ENCODE measurements at regions not wholly inside any gene's neighbourhood (a gene's known extent, or its start where the extent isn't known, plus 50 kb on each side); places are given as distances from the start of the nearest gene placed in this dataset.

- Histone ChIP-seq H3K27me3 (ENCODE audit: control insufficient read depth, insufficient read depth, low read length) (no peaks in the 10 kb centered on the region), H3K9me3 (ENCODE audit: control insufficient read depth, insufficient read depth, low read length) (no peaks in the 10 kb centered on the region), H3K4me1 (ENCODE audit: control insufficient read depth, insufficient read depth, low read length) (no peaks in the 10 kb centered on the region), H3K36me3 (ENCODE audit: control insufficient read depth, insufficient read depth, low read length) (no peaks in the 10 kb centered on the region), H3K27ac (ENCODE audit: low read length) (no peak overlapping the region), H3K4me3 (ENCODE audit: low read length) (no peak overlapping the region)
- DNase-seq (ENCODE audit: low read depth, low spot score) = no peak
- WGBS (ENCODE audit: insufficient coverage, insufficient read length) = no CpG with 5 or more reads among the region's 20 CpGs
Observed at GRCh38 chr17:77853191-77853977, 105.1 kb upstream of the TNRC6C start.

DNA sequence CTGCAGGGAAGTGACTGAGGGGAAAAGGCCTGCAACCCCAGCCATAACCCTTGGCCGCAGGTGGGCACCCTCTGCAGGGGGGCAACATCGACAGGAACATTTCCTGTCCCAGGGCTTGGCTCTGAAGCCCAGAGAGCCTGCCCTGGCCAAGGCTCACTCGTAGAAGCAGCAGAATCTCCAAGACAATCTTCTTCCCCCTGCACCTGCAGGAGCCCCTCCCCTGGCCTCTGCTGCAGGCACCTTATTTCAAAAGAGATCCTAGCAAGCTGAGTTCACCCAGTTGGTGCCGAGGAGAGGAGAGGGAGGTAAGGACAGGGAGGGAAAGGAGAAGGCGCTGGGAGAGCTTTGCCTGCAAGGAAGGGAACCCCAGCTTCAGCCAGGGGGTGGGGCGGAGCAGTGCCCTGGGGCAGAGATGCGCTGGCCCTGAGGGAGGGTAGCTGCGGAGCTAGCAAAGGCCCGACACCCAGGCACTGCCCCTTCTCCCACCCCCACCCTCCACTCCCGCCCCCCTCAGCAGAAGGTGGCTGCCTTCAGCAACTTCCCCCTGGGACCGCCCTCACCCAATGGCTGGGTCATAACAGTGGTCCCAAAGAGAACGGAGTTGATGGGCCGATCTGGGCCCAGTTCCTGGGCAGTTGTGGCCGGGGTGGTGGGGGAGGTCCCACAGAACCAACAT lies 104.3 kb upstream of the TNRC6C start:
- H3K36me3 ChIP-seq (ENCODE audit: control insufficient read depth, insufficient read depth, low read length) = no peaks in the 10 kb centered on the region
- H3K27ac ChIP-seq (ENCODE audit: low read length) = no peak overlapping the region
- no peaks in the 10 kb centered on the region for H3K27me3 ChIP-seq (ENCODE audit: control insufficient read depth, insufficient read depth, low read length)
- WGBS (ENCODE audit: insufficient coverage, insufficient read length) = no CpG with 5 or more reads among the region's 14 CpGs
- DNase-seq (ENCODE audit: low read depth, low spot score) = no peak
- H3K9me3 ChIP-seq (ENCODE audit: control insufficient read depth, insufficient read depth, low read length) = no peaks in the 10 kb centered on the region
- no peak overlapping the region for H3K4me3 ChIP-seq (ENCODE audit: low read length)
- H3K4me1 ChIP-seq (ENCODE audit: control insufficient read depth, insufficient read depth, low read length) = no peaks in the 10 kb centered on the region

GRCh38 chr17:77854759-77855745 lies 103.5 kb upstream of the TNRC6C start:
- H3K27me3 ChIP-seq (ENCODE audit: control insufficient read depth, insufficient read depth, low read length) = no peaks in the 10 kb centered on the region
- no CpG with 5 or more reads among the region's 20 CpGs for WGBS (ENCODE audit: insufficient coverage, insufficient read length)
- no peak overlapping the region for H3K4me3 ChIP-seq (ENCODE audit: low read length)
- H3K9me3 ChIP-seq (ENCODE audit: control insufficient read depth, insufficient read depth, low read length) = no peaks in the 10 kb centered on the region
- no peaks in the 10 kb centered on the region for H3K4me1 ChIP-seq (ENCODE audit: control insufficient read depth, insufficient read depth, low read length)
- DNase-seq (ENCODE audit: low read depth, low spot score) = no peak
- H3K27ac ChIP-seq (ENCODE audit: low read length) = no peak overlapping the region
- no peaks in the 10 kb centered on the region for H3K36me3 ChIP-seq (ENCODE audit: control insufficient read depth, insufficient read depth, low read length)

DNA sequence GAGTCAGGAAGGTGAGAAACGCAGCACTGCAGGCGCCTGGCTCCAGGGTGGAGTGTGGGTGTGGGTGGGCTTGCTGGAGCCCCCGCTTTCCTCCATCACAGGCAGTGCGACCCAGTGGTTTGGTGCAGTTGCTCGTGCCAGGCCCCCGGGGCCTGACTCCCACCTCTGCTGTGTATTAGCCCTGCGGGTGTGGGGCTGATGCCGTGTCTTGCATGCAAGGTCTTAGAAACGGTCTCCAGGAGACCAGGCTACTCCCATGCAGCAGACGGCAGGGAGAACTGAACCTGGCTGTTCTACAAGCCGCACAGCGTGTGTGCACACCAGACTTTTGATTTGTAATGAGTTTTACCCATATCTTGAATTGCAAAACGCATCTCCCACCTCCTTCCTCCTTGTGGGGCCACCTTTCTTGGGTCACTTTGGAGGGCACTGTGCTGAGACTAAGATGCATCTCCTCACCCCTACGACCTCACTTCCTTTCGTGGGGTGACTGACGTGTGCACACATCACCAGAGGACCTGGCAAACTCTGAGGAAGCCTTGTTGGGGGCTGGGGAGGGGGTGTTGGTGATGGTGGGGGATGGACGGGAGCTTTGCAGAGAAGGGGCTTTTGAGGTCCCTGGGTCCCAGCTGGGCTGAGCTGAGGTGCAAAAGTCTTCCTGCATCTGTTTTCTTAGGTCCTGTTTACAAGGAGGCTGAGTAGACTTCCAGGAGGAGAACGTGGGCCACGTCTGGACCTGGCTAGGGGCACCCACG lies 101.8 kb upstream of the TNRC6C start:
- WGBS (ENCODE audit: insufficient coverage, insufficient read length) = no CpG with 5 or more reads among the region's 20 CpGs
- no peak for DNase-seq (ENCODE audit: low read depth, low spot score)
- Histone ChIP-seq H3K4me1 (ENCODE audit: control insufficient read depth, insufficient read depth, low read length) (no peaks in the 10 kb centered on the region), H3K36me3 (ENCODE audit: control insufficient read depth, insufficient read depth, low read length) (no peaks in the 10 kb centered on the region), H3K27me3 (ENCODE audit: control insufficient read depth, insufficient read depth, low read length) (no peaks in the 10 kb centered on the region), H3K4me3 (ENCODE audit: low read length) (no peak overlapping the region), H3K27ac (ENCODE audit: low read length) (no peak overlapping the region), H3K9me3 (ENCODE audit: control insufficient read depth, insufficient read depth, low read length) (no peaks in the 10 kb centered on the region)

DNA sequence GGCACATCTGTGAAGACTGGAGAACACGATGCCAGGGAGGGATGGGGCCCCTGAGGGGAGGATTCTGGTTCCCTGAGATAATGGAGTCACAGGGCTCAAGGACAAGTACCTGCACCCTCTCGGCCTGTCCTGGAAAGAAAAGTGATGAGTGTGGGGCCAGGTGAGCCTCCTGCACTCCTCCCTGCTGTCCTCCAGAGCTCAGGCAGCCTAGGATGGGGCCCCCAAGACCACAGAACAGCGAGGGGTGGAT lies 101.3 kb upstream of the TNRC6C start:
- DNase-seq (ENCODE audit: low read depth, low spot score) = no peak
- Histone ChIP-seq H3K27me3 (ENCODE audit: control insufficient read depth, insufficient read depth, low read length) (no peaks in the 10 kb centered on the region), H3K9me3 (ENCODE audit: control insufficient read depth, insufficient read depth, low read length) (no peaks in the 10 kb centered on the region), H3K36me3 (ENCODE audit: control insufficient read depth, insufficient read depth, low read length) (no peaks in the 10 kb centered on the region), H3K27ac (ENCODE audit: low read length) (no peak overlapping the region), H3K4me1 (ENCODE audit: control insufficient read depth, insufficient read depth, low read length) (no peaks in the 10 kb centered on the region), H3K4me3 (ENCODE audit: low read length) (no peak overlapping the region)
- no CpG with 5 or more reads among the region's 3 CpGs for WGBS (ENCODE audit: insufficient coverage, insufficient read length)

- no peak overlapping the region for H3K4me3 ChIP-seq (ENCODE audit: low read length)
- H3K27me3 ChIP-seq (ENCODE audit: control insufficient read depth, insufficient read depth, low read length) = no peaks in the 10 kb centered on the region
- no peaks in the 10 kb centered on the region for H3K9me3 ChIP-seq (ENCODE audit: control insufficient read depth, insufficient read depth, low read length)
- no CpG with 5 or more reads among the region's 3 CpGs for WGBS (ENCODE audit: insufficient coverage, insufficient read length)
- H3K27ac ChIP-seq (ENCODE audit: low read length) = no peak overlapping the region
- no peaks in the 10 kb centered on the region for H3K4me1 ChIP-seq (ENCODE audit: control insufficient read depth, insufficient read depth, low read length)
- DNase-seq (ENCODE audit: low read depth, low spot score) = no peak
- no peaks in the 10 kb centered on the region for H3K36me3 ChIP-seq (ENCODE audit: control insufficient read depth, insufficient read depth, low read length)
Observed at GRCh38 chr17:77857613-77858012, 100.9 kb upstream of the TNRC6C start.

- Histone ChIP-seq H3K27me3 (ENCODE audit: control insufficient read depth, insufficient read depth, low read length) (no peaks in the 10 kb centered on the region), H3K9me3 (ENCODE audit: control insufficient read depth, insufficient read depth, low read length) (no peaks in the 10 kb centered on the region), H3K27ac (ENCODE audit: low read length) (no peak overlapping the region), H3K36me3 (ENCODE audit: control insufficient read depth, insufficient read depth, low read length) (no peaks in the 10 kb centered on the region), H3K4me3 (ENCODE audit: low read length) (no peak overlapping the region), H3K4me1 (ENCODE audit: control insufficient read depth, insufficient read depth, low read length) (no peaks in the 10 kb centered on the region)
- 100% methylated on average over 1 of the region's 5 CpGs for WGBS (ENCODE audit: insufficient coverage, insufficient read length)
- DNase-seq (ENCODE audit: low read depth, low spot score) = no peak
Observed at GRCh38 chr17:77858291-77859034, 100.0 kb upstream of the TNRC6C start.

- H3K4me1 ChIP-seq (ENCODE audit: control insufficient read depth, insufficient read depth, low read length) = no peaks in the 10 kb centered on the region
- H3K4me3 ChIP-seq (ENCODE audit: low read length) = no peak overlapping the region
- H3K27ac ChIP-seq (ENCODE audit: low read length) = no peak overlapping the region
- no peaks in the 10 kb centered on the region for H3K27me3 ChIP-seq (ENCODE audit: control insufficient read depth, insufficient read depth, low read length)
- no CpG with 5 or more reads among the region's 7 CpGs for WGBS (ENCODE audit: insufficient coverage, insufficient read length)
- no peak for DNase-seq (ENCODE audit: low read depth, low spot score)
- no peaks in the 10 kb centered on the region for H3K9me3 ChIP-seq (ENCODE audit: control insufficient read depth, insufficient read depth, low read length)
- H3K36me3 ChIP-seq (ENCODE audit: control insufficient read depth, insufficient read depth, low read length) = no peaks in the 10 kb centered on the region
Observed at GRCh38 chr17:77859035-77859810, 99.3 kb upstream of the TNRC6C start.

GRCh38 chr17:77861133-77861695 lies 97.3 kb upstream of the TNRC6C start:
- Histone ChIP-seq H3K36me3 (ENCODE audit: control insufficient read depth, insufficient read depth, low read length) (no peaks in the 10 kb centered on the region), H3K27ac (ENCODE audit: low read length) (no peak overlapping the region), H3K27me3 (ENCODE audit: control insufficient read depth, insufficient read depth, low read length) (no peaks in the 10 kb centered on the region), H3K4me1 (ENCODE audit: control insufficient read depth, insufficient read depth, low read length) (no peaks in the 10 kb centered on the region), H3K9me3 (ENCODE audit: control insufficient read depth, insufficient read depth, low read length) (no peaks in the 10 kb centered on the region), H3K4me3 (ENCODE audit: low read length) (no peak overlapping the region)
- no peak for DNase-seq (ENCODE audit: low read depth, low spot score)
- 100% methylated on average over 1 of the region's 1 CpG for WGBS (ENCODE audit: insufficient coverage, insufficient read length)

Measured in iPS DF 6.9 (cell line).